ENCODE measurements at regions not wholly inside any gene's neighbourhood (a gene's known extent, or its start where the extent isn't known, plus 50 kb on each side); places are given as distances from the start of the nearest gene placed in this dataset.
"Not testable (repeated sequence)": the region's sequence is repeated elsewhere in the genome, so short reads cannot be mapped to it uniquely, and the experiment has no call there.

- DNase-seq, result peak; percentile 62
Observed at GRCh38 chr12:61993734-61994345, 266.4 kb upstream of the USP15 start.

- DNase-seq, result no peak
Observed at GRCh38 chr12:61996717-61997116, 263.5 kb upstream of the USP15 start.

GRCh38 chr12:61998791-61999190 lies 261.4 kb upstream of the USP15 start:
- no peak for DNase-seq

- no peak for DNase-seq
Observed at GRCh38 chr12:61999311-61999710, 260.9 kb upstream of the USP15 start.

- no peak for DNase-seq
Observed at GRCh38 chr12:62001424-62001823, 258.8 kb upstream of the USP15 start.

GRCh38 chr12:62003226-62003625 lies 257.0 kb upstream of the USP15 start:
- DNase-seq, result no peak

GRCh38 chr12:62003701-62004100 lies 256.5 kb upstream of the USP15 start:
- no peak for DNase-seq

GRCh38 chr12:62005615-62006014 lies 254.6 kb upstream of the USP15 start:
- DNase-seq, result no peak

- peak; percentile 74 for DNase-seq
Observed at GRCh38 chr12:62006076-62006732, 254.0 kb upstream of the USP15 start.

GRCh38 chr12:62008703-62009102 lies 251.5 kb upstream of the USP15 start:
- no peak for DNase-seq

GRCh38 chr12:62009445-62009844 lies 250.8 kb upstream of the USP15 start:
- no peak for DNase-seq

- not testable (repeated sequence) for DNase-seq
Observed at GRCh38 chr12:62010331-62010906, 249.8 kb upstream of the USP15 start.

GRCh38 chr12:62010973-62011372 lies 249.2 kb upstream of the USP15 start:
- DNase-seq, result not testable (repeated sequence)

- no peak for DNase-seq
Observed at GRCh38 chr12:62014330-62014729, 245.9 kb upstream of the USP15 start.

GRCh38 chr12:62016021-62016420 lies 244.2 kb upstream of the USP15 start:
- no peak for DNase-seq

- no peak for DNase-seq
Observed at GRCh38 chr12:62021808-62022207, 238.4 kb upstream of the USP15 start.

- no peak for DNase-seq
Observed at GRCh38 chr12:62028536-62028935, 231.7 kb upstream of the USP15 start.

- no peak for DNase-seq
Observed at GRCh38 chr12:62032870-62033269, 227.3 kb upstream of the USP15 start.

- DNase-seq, result peak; percentile 19
Observed at GRCh38 chr12:62044450-62045135, 215.6 kb upstream of the USP15 start.

GRCh38 chr12:62045211-62045610 lies 215.0 kb upstream of the USP15 start:
- DNase-seq, result no peak

GRCh38 chr12:62050785-62051184 lies 209.4 kb upstream of the USP15 start:
- peak; percentile 64 for DNase-seq

GRCh38 chr12:62069976-62070375 lies 190.2 kb upstream of the USP15 start:
- no peak for DNase-seq

GRCh38 chr12:62073236-62073635 lies 187.0 kb upstream of the USP15 start:
- DNase-seq, result not testable (repeated sequence)

GRCh38 chr12:62075870-62076269 lies 184.3 kb upstream of the USP15 start:
- no peak for DNase-seq

Measured in NCI-H510A treated with DMSO at 0.1 percent for 48 hours (cell line).